WTC11 (cell line): ENCODE measurements at regions not wholly inside any gene's neighbourhood (a gene's known extent, or its start where the extent isn't known, plus 50 kb on each side); places are given as distances from the start of the nearest gene placed in this dataset.

ENCODE experiments used
- ATF2 ChIP-seq: sonication (generic); formaldehyde crosslinking; IDR thresholded peaks from 2 replicates; pipeline ENCODE4 v1.8.1; 2022; ENCODE audit warnings: low read depth, missing genetic modification reagents, borderline replicate concordance
- ATF3 ChIP-seq: sonication (generic); formaldehyde crosslinking; conservative IDR thresholded peaks from 2 replicates; pipeline ENCODE4 v1.8.1; 2022; ENCODE audit warnings: mild to moderate bottlenecking, missing genetic modification reagents
- CTCF ChIP-seq: fragments of 200-600 bp; IDR thresholded peaks from 2 replicates; pipeline ENCODE4 v1.8.0; 2022; ENCODE audit warnings: antibody characterized with exemption
- E2F4 ChIP-seq: sonication (generic); formaldehyde crosslinking; IDR thresholded peaks from 2 replicates; pipeline ENCODE4 v1.8.1; 2022; ENCODE audit warnings: low read depth, mild to moderate bottlenecking, moderate library complexity, missing genetic modification reagents, borderline replicate concordance
- JUN ChIP-seq: sonication (generic); formaldehyde crosslinking; IDR thresholded peaks from 2 replicates; pipeline ENCODE4 v1.8.0; 2023; ENCODE audit warnings: mild to moderate bottlenecking, missing genetic modification reagents
- MLX ChIP-seq: sonication (generic); formaldehyde crosslinking; IDR thresholded peaks from 2 replicates; pipeline ENCODE4 v1.8.1; 2023; ENCODE audit warnings: mild to moderate bottlenecking, missing genetic modification reagents, moderate library complexity
- MYBL2 ChIP-seq: sonication (generic); formaldehyde crosslinking; IDR thresholded peaks from 2 replicates; pipeline ENCODE4 v1.8.1; 2023; ENCODE audit warnings: mild to moderate bottlenecking, moderate library complexity, missing genetic modification reagents
- SP1 ChIP-seq: sonication (generic); formaldehyde crosslinking; conservative IDR thresholded peaks from 2 replicates; pipeline ENCODE4 v1.8.1; 2022; ENCODE audit warnings: missing genetic modification reagents
- USF2 ChIP-seq: sonication (generic); formaldehyde crosslinking; IDR thresholded peaks from 2 replicates; pipeline ENCODE4 v1.8.1; 2023; ENCODE audit warnings: mild to moderate bottlenecking, missing genetic modification reagents, moderate library complexity
- ZNF138 ChIP-seq: sonication (generic); formaldehyde crosslinking; conservative IDR thresholded peaks from 2 replicates; pipeline ENCODE4 v1.8.1; 2022; ENCODE audit warnings: mild to moderate bottlenecking, moderate library complexity, missing genetic modification reagents
- ZNF281 ChIP-seq: sonication (generic); formaldehyde crosslinking; IDR thresholded peaks from 2 replicates; pipeline ENCODE4 v1.8.0; 2023; ENCODE audit warnings: mild to moderate bottlenecking, missing genetic modification reagents
- TF ChIP-seq, protein P1 (sequence below): sonication (generic); formaldehyde crosslinking; IDR thresholded peaks from 2 replicates; pipeline ENCODE4 v1.8.0; 2022; ENCODE audit warnings: mild to moderate bottlenecking, missing genetic modification reagents

DNA sequence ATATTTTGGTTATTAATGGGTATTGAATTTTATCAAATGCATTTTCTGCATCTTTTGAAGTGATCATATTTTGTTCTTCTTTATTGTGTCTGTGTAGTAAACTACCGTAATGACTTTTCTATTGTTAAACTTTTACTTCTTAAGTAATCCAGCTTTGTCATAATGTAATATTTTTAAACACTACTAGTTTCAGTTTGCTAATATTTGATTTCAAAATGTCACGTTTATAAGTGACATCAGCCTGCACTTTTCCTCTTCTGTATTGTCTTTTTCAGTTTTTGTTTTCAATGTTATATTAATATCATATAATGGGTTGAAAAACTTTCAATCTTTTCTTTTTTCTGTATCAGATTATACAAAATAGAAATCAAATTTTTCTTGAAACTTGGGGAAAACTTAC lies 71.6 kb upstream of the ANKRD1 start:
- no peak for TF ChIP-seq ATF3 (CRISPR knock-in tag)
- no peak for TF ChIP-seq MLX (CRISPR knock-in tag)
- no peak for TF ChIP-seq CTCF
- no peak for TF ChIP-seq E2F4
- TF ChIP-seq JUN (CRISPR knock-in tag): no peak
- TF ChIP-seq SP1: no peak
- TF ChIP-seq MYBL2 (CRISPR knock-in tag): no peak
- TF ChIP-seq ZNF281 (CRISPR knock-in tag): no peak
- no peak for TF ChIP-seq ATF2 (CRISPR knock-in tag)
- no peak for TF ChIP-seq ZNF138 (CRISPR knock-in tag)
- TF ChIP-seq, protein P1, sequence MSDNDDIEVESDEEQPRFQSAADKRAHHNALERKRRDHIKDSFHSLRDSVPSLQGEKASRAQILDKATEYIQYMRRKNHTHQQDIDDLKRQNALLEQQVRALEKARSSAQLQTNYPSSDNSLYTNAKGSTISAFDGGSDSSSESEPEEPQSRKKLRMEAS (CRISPR knock-in tag): no peak
- TF ChIP-seq USF2: no peak
